ENCODE measurements at regions not wholly inside any gene's neighbourhood (a gene's known extent, or its start where the extent isn't known, plus 50 kb on each side); places are given as distances from the start of the nearest gene placed in this dataset.

DNA sequence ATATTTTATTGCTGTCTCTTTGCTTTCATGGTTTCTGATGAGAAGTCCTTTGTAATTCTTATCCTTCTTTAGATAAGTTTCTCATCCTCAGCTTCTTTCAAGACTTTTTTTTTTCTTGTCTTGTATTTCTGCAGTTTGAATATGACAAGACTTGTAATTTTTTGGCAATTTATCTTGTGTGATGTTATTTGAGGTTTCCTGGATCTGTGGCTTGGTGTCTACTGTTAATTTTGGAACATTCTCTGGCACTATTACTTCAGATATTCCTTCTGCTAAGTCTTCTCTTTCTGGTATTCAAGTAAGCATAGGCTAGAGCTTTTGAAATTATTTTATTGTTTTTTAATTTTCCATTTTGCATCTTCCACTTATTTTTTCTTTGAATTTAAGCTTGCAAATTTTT, 1083.2 kb downstream of the CNTNAP5 start:
- TF ChIP-seq, protein P1, sequence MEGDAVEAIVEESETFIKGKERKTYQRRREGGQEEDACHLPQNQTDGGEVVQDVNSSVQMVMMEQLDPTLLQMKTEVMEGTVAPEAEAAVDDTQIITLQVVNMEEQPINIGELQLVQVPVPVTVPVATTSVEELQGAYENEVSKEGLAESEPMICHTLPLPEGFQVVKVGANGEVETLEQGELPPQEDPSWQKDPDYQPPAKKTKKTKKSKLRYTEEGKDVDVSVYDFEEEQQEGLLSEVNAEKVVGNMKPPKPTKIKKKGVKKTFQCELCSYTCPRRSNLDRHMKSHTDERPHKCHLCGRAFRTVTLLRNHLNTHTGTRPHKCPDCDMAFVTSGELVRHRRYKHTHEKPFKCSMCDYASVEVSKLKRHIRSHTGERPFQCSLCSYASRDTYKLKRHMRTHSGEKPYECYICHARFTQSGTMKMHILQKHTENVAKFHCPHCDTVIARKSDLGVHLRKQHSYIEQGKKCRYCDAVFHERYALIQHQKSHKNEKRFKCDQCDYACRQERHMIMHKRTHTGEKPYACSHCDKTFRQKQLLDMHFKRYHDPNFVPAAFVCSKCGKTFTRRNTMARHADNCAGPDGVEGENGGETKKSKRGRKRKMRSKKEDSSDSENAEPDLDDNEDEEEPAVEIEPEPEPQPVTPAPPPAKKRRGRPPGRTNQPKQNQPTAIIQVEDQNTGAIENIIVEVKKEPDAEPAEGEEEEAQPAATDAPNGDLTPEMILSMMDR (IDR thresholded peaks at IDR 0.05): no peak
- TF ChIP-seq ELF4 (CRISPR knock-in tag; IDR thresholded peaks at IDR 0.05; ENCODE audit: low read depth) (no peak), ZNF425 (CRISPR knock-in tag; conservative IDR thresholded peaks at IDR 0.05) (no peak), USF1 (CRISPR knock-in tag; IDR thresholded peaks at IDR 0.05) (no peak), NFE2L1 (CRISPR knock-in tag; IDR thresholded peaks at IDR 0.05) (no peak), USF2 (CRISPR knock-in tag; IDR thresholded peaks at IDR 0.05) (no peak), CBFB (CRISPR knock-in tag; IDR thresholded peaks at IDR 0.05; ENCODE audit: low read depth) (no peak), CREM (CRISPR knock-in tag; IDR thresholded peaks at IDR 0.05) (no peak), ATF6 (CRISPR knock-in tag; IDR thresholded peaks at IDR 0.05) (no peak), TEAD4 (CRISPR knock-in tag; IDR thresholded peaks at IDR 0.05) (no peak), ZNF532 (CRISPR knock-in tag; IDR thresholded peaks at IDR 0.05; ENCODE audit: borderline replicate concordance) (no peak), ESRRA (CRISPR knock-in tag; IDR thresholded peaks at IDR 0.05; ENCODE audit: borderline replicate concordance) (no peak), MAX (CRISPR knock-in tag; IDR thresholded peaks at IDR 0.05) (no peak), ZNF512 (CRISPR knock-in tag; IDR thresholded peaks at IDR 0.05; ENCODE audit: borderline replicate concordance) (no peak)

Measured in WTC11 (cell line).